GM23338 (cell line): ENCODE measurements at regions not wholly inside any gene's neighbourhood (a gene's known extent, or its start where the extent isn't known, plus 50 kb on each side); places are given as distances from the start of the nearest gene placed in this dataset.

Source experiments
- ATAC-seq: fragments of 200-7000 bp; cut with Tn5 transposase; 3 replicates; pipeline ENCODE4 v1.9.1; 2020
- DNase-seq: peaks from one replicate; pipeline ENCODE4 v3.0.0-alpha.2; 2015; ENCODE audit warnings: low spot score
- H2AFZ ChIP-seq: fragments of 200-600 bp; sonication (generic); 2 replicates; pipeline ENCODE4 v1.8.0; 2016; ENCODE audit warnings: antibody characterized with exemption, mild to moderate bottlenecking, moderate library complexity
- H3F3A ChIP-seq: fragments of 200-600 bp; sonication (generic); replicated peaks from 2 replicates; pipeline ENCODE4 v1.8.0; 2017; ENCODE audit warnings: antibody characterized with exemption, mixed run types, low read depth
- H3K27ac ChIP-seq: fragments of 200-600 bp; sonication (generic); 2 replicates; pipeline ENCODE4 v1.6.1; 2016; ENCODE audit warnings: low read depth
- H3K27me3 ChIP-seq: fragments of 200-600 bp; sonication (generic); 2 replicates; pipeline ENCODE4 v1.8.0; 2016; ENCODE audit warnings: mild to moderate bottlenecking, mixed run types, moderate library complexity; ENCODE audit not compliant: insufficient read depth
- H3K36me3 ChIP-seq: fragments of 200-600 bp; sonication (generic); 2 replicates; pipeline ENCODE4 v1.8.0; 2016; ENCODE audit warnings: mild to moderate bottlenecking; ENCODE audit not compliant: insufficient read depth
- H3K4me1 ChIP-seq: fragments of 200-600 bp; sonication (generic); 2 replicates; pipeline ENCODE4 v1.8.0; 2016; ENCODE audit warnings: mild to moderate bottlenecking, moderate library complexity; ENCODE audit not compliant: insufficient read depth
- H3K4me2 ChIP-seq: fragments of 200-600 bp; sonication (generic); 2 replicates; pipeline ENCODE4 v1.7.1; 2017; ENCODE audit warnings: mixed run types
- H3K4me3 ChIP-seq: fragments of 200-600 bp; sonication (generic); 2 replicates; pipeline ENCODE4 v1.6.1; 2016; ENCODE audit warnings: mixed run types
- H3K79me2 ChIP-seq: fragments of 200-600 bp; sonication (generic); replicated peaks from 2 replicates; pipeline ENCODE4 v1.8.0; 2017; ENCODE audit warnings: mild to moderate bottlenecking; ENCODE audit not compliant: insufficient read depth
- H3K9me2 ChIP-seq: fragments of 200-600 bp; sonication (generic); 2 replicates; pipeline ENCODE4 v1.8.0; 2017; ENCODE audit not compliant: insufficient read depth
- H4K20me1 ChIP-seq: fragments of 200-600 bp; sonication (generic); replicated peaks from 2 replicates; pipeline ENCODE4 v1.8.0; 2017; ENCODE audit warnings: mild to moderate bottlenecking; ENCODE audit not compliant: insufficient read depth
- H3K27ac Mint-ChIP-seq: 2 replicates; pipeline ENCODE4 v1.8.0; 2020; ENCODE audit warnings: inconsistent platforms, mild to moderate bottlenecking, moderate library complexity, mixed read lengths
- H3K27me3 Mint-ChIP-seq: 3 replicates; pipeline ENCODE4 v1.8.0; 2022; ENCODE audit warnings: low read depth, mild to moderate bottlenecking, moderate library complexity, mixed read lengths, inconsistent platforms; ENCODE audit not compliant: insufficient read depth, poor library complexity
- H3K36me3 Mint-ChIP-seq: 3 replicates; pipeline ENCODE4 v1.8.0; 2021; ENCODE audit warnings: low read depth, mild to moderate bottlenecking, inconsistent platforms, moderate library complexity, mixed read lengths
- H3K4me1 Mint-ChIP-seq: 3 replicates; pipeline ENCODE4 v1.8.0; 2020; ENCODE audit warnings: mild to moderate bottlenecking, inconsistent platforms, mixed read lengths
- H3K4me3 Mint-ChIP-seq: 3 replicates; pipeline ENCODE4 v1.8.0; 2021; ENCODE audit warnings: moderate library complexity, mild to moderate bottlenecking, inconsistent platforms, mixed read lengths
- H3K9me3 Mint-ChIP-seq: 3 replicates; pipeline ENCODE4 v1.8.0; 2020; ENCODE audit warnings: moderate library complexity, mild to moderate bottlenecking, inconsistent platforms, mixed read lengths
- CREB1 ChIP-seq: fragments of 250-450 bp; sonication (Bioruptor Pico); IDR thresholded peaks from 2 replicates; pipeline ENCODE4 v1.5.0; 2020; ENCODE audit warnings: low read depth, mild to moderate bottlenecking, moderate library complexity
- EZH2 ChIP-seq: fragments of 200-600 bp; sonication (generic); IDR thresholded peaks from one replicate; pipeline ENCODE4 v1.8.0; 2017; ENCODE audit warnings: antibody characterized with exemption, mild to moderate bottlenecking, low read depth; ENCODE audit not compliant: unreplicated experiment
- EZH2phosphoT487 ChIP-seq: fragments of 200-600 bp; sonication (generic); IDR thresholded peaks from one replicate; pipeline ENCODE4 v1.8.1; 2018; ENCODE audit warnings: antibody characterized with exemption; ENCODE audit not compliant: unreplicated experiment
- JUNB ChIP-seq: IDR thresholded peaks from one replicate; pipeline ENCODE4 v1.6.1; 2016; ENCODE audit warnings: antibody characterized with exemption; ENCODE audit not compliant: unreplicated experiment
- NANOG ChIP-seq: IDR thresholded peaks from 2 replicates; pipeline ENCODE4 v1.6.1; 2016; ENCODE audit warnings: antibody characterized with exemption, borderline replicate concordance
- POLR2AphosphoS5 ChIP-seq: IDR thresholded peaks from 2 replicates; pipeline ENCODE4 v1.6.1; 2016; ENCODE audit warnings: antibody characterized with exemption, low read depth
- STAT1 ChIP-seq: IDR thresholded peaks from one replicate; pipeline ENCODE4 v1.6.1; 2016; ENCODE audit warnings: antibody characterized with exemption; ENCODE audit not compliant: unreplicated experiment
- ZNF114 ChIP-seq: fragments of 250-450 bp; sonication (Bioruptor Pico); IDR thresholded peaks from 2 replicates; pipeline ENCODE4 v1.5.0; 2020; ENCODE audit warnings: mild to moderate bottlenecking, moderate library complexity
- ZNF331 ChIP-seq: fragments of 250-450 bp; sonication (Bioruptor Pico); IDR thresholded peaks from 2 replicates; pipeline ENCODE4 v1.5.0; 2020; ENCODE audit warnings: low read depth, mild to moderate bottlenecking, moderate library complexity
- TF ChIP-seq, protein P1 (sequence below), 2 experiments: fragments of 200-600 bp in 1 of 2; sonication (generic) in 1 of 2; conservative IDR thresholded peaks; 2 replicates each; pipeline versions ENCODE4 v1.5.1 to v1.6.1; 2016 to 2017; ENCODE audit warnings: antibody characterized with exemption in 2 of 2, low read depth in 2 of 2, mild to moderate bottlenecking in 2 of 2, moderate library complexity in 1 of 2
- TF ChIP-seq, protein P2 (sequence below): IDR thresholded peaks from 2 replicates; pipeline ENCODE4 v1.6.1; 2016; ENCODE audit warnings: antibody characterized with exemption
- TF ChIP-seq, protein P3 (sequence below): IDR thresholded peaks from one replicate; pipeline ENCODE4 v1.6.1; 2018; ENCODE audit warnings: antibody characterized with exemption; ENCODE audit not compliant: unreplicated experiment
- TF ChIP-seq, protein P4 (sequence below): fragments of 250-450 bp; sonication (Bioruptor Pico); IDR thresholded peaks from 2 replicates; pipeline ENCODE4 v1.5.0; 2020; ENCODE audit warnings: mild to moderate bottlenecking, moderate library complexity

DNA sequence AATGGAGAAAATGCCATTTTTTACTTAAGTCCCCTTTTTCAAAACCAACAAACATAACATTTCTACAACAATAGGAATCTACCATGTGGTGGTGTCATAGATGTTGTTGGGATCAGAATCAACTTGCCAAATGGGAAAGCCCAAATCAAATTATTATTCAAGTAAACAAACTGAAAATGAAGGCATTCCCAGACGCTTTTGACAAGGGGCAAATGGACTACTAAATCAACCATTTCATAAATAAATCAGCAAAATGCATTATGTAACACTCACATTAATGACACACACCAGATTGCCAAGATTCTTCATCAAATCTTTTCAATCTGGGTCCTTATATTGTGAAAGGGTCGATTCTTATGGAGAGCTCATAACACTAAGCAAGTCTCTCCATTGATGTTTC is 375.6 kb downstream of the KIF16B start:
- ATAC-seq (no peak), DNase-seq (no peak)
- Histone ChIP-seq H2AFZ (no peak overlapping the region), H3K4me1 (no peaks in the 10 kb centered on the region), H3K27ac (no peak overlapping the region), H3F3A (no peaks in the 10 kb centered on the region), H3K27me3 (no peaks in the 10 kb centered on the region), H3K4me2 (no peak overlapping the region), H3K36me3 (no peaks in the 10 kb centered on the region), H3K9me2 (peaks cover 12% of the 10 kb centered on the region), H3K79me2 (no peaks in the 10 kb centered on the region), H3K4me3 (no peak overlapping the region), H4K20me1 (no peaks in the 10 kb centered on the region)
- TF ChIP-seq EZH2: no peak
- TF ChIP-seq, protein P1, sequence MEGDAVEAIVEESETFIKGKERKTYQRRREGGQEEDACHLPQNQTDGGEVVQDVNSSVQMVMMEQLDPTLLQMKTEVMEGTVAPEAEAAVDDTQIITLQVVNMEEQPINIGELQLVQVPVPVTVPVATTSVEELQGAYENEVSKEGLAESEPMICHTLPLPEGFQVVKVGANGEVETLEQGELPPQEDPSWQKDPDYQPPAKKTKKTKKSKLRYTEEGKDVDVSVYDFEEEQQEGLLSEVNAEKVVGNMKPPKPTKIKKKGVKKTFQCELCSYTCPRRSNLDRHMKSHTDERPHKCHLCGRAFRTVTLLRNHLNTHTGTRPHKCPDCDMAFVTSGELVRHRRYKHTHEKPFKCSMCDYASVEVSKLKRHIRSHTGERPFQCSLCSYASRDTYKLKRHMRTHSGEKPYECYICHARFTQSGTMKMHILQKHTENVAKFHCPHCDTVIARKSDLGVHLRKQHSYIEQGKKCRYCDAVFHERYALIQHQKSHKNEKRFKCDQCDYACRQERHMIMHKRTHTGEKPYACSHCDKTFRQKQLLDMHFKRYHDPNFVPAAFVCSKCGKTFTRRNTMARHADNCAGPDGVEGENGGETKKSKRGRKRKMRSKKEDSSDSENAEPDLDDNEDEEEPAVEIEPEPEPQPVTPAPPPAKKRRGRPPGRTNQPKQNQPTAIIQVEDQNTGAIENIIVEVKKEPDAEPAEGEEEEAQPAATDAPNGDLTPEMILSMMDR (conservative IDR thresholded peaks at IDR 0.05; ENCODE audit: low read depth in 2 of 2): no peak
- TF ChIP-seq JUNB: no peak
- no peak for TF ChIP-seq NANOG
- TF ChIP-seq, protein P2, sequence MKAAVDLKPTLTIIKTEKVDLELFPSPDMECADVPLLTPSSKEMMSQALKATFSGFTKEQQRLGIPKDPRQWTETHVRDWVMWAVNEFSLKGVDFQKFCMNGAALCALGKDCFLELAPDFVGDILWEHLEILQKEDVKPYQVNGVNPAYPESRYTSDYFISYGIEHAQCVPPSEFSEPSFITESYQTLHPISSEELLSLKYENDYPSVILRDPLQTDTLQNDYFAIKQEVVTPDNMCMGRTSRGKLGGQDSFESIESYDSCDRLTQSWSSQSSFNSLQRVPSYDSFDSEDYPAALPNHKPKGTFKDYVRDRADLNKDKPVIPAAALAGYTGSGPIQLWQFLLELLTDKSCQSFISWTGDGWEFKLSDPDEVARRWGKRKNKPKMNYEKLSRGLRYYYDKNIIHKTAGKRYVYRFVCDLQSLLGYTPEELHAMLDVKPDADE: no peak
- TF ChIP-seq ZNF114 (CRISPR knock-in tag): no peak
- no peak for TF ChIP-seq STAT1
- no peak for TF ChIP-seq ZNF331 (CRISPR knock-in tag)
- TF ChIP-seq, protein P3, sequence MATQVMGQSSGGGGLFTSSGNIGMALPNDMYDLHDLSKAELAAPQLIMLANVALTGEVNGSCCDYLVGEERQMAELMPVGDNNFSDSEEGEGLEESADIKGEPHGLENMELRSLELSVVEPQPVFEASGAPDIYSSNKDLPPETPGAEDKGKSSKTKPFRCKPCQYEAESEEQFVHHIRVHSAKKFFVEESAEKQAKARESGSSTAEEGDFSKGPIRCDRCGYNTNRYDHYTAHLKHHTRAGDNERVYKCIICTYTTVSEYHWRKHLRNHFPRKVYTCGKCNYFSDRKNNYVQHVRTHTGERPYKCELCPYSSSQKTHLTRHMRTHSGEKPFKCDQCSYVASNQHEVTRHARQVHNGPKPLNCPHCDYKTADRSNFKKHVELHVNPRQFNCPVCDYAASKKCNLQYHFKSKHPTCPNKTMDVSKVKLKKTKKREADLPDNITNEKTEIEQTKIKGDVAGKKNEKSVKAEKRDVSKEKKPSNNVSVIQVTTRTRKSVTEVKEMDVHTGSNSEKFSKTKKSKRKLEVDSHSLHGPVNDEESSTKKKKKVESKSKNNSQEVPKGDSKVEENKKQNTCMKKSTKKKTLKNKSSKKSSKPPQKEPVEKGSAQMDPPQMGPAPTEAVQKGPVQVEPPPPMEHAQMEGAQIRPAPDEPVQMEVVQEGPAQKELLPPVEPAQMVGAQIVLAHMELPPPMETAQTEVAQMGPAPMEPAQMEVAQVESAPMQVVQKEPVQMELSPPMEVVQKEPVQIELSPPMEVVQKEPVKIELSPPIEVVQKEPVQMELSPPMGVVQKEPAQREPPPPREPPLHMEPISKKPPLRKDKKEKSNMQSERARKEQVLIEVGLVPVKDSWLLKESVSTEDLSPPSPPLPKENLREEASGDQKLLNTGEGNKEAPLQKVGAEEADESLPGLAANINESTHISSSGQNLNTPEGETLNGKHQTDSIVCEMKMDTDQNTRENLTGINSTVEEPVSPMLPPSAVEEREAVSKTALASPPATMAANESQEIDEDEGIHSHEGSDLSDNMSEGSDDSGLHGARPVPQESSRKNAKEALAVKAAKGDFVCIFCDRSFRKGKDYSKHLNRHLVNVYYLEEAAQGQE: no peak
- TF ChIP-seq POLR2AphosphoS5: no peak
- TF ChIP-seq, protein P4, sequence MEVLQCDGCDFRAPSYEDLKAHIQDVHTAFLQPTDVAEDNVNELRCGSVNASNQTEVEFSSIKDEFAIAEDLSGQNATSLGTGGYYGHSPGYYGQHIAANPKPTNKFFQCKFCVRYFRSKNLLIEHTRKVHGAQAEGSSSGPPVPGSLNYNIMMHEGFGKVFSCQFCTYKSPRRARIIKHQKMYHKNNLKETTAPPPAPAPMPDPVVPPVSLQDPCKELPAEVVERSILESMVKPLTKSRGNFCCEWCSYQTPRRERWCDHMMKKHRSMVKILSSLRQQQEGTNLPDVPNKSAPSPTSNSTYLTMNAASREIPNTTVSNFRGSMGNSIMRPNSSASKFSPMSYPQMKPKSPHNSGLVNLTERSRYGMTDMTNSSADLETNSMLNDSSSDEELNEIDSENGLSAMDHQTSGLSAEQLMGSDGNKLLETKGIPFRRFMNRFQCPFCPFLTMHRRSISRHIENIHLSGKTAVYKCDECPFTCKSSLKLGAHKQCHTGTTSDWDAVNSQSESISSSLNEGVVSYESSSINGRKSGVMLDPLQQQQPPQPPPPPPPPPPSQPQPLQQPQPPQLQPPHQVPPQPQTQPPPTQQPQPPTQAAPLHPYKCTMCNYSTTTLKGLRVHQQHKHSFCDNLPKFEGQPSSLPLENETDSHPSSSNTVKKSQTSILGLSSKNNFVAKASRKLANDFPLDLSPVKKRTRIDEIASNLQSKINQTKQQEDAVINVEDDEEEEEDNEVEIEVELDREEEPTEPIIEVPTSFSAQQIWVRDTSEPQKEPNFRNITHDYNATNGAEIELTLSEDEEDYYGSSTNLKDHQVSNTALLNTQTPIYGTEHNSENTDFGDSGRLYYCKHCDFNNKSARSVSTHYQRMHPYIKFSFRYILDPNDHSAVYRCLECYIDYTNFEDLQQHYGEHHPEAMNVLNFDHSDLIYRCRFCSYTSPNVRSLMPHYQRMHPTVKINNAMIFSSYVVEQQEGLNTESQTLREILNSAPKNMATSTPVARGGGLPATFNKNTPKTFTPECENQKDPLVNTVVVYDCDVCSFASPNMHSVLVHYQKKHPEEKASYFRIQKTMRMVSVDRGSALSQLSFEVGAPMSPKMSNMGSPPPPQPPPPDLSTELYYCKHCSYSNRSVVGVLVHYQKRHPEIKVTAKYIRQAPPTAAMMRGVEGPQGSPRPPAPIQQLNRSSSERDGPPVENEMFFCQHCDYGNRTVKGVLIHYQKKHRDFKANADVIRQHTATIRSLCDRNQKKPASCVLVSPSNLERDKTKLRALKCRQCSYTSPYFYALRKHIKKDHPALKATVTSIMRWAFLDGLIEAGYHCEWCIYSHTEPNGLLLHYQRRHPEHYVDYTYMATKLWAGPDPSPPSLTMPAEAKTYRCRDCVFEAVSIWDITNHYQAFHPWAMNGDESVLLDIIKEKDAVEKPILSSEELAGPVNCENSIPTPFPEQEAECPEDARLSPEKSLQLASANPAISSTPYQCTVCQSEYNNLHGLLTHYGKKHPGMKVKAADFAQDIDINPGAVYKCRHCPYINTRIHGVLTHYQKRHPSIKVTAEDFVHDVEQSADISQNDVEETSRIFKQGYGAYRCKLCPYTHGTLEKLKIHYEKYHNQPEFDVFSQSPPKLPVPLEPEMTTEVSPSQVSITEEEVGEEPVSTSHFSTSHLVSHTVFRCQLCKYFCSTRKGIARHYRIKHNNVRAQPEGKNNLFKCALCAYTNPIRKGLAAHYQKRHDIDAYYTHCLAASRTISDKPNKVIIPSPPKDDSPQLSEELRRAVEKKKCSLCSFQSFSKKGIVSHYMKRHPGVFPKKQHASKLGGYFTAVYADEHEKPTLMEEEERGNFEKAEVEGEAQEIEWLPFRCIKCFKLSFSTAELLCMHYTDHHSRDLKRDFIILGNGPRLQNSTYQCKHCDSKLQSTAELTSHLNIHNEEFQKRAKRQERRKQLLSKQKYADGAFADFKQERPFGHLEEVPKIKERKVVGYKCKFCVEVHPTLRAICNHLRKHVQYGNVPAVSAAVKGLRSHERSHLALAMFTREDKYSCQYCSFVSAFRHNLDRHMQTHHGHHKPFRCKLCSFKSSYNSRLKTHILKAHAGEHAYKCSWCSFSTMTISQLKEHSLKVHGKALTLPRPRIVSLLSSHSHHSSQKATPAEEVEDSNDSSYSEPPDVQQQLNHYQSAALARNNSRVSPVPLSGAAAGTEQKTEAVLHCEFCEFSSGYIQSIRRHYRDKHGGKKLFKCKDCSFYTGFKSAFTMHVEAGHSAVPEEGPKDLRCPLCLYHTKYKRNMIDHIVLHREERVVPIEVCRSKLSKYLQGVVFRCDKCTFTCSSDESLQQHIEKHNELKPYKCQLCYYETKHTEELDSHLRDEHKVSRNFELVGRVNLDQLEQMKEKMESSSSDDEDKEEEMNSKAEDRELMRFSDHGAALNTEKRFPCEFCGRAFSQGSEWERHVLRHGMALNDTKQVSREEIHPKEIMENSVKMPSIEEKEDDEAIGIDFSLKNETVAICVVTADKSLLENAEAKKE (CRISPR knock-in tag): no peak
- no peak for TF ChIP-seq EZH2phosphoT487
- no peak for TF ChIP-seq CREB1 (CRISPR knock-in tag)
- peaks cover 5% of the 10 kb centered on the region; the same call in 2 of the 3 replicates for H3K36me3 Mint-ChIP-seq
- no peak overlapping the region for H3K4me3 Mint-ChIP-seq
- H3K27me3 Mint-ChIP-seq: no peaks in the 10 kb centered on the region
- H3K27ac Mint-ChIP-seq: no peak overlapping the region
- H3K4me1 Mint-ChIP-seq: peaks cover 9% of the 10 kb centered on the region
- H3K9me3 Mint-ChIP-seq: peaks cover 8% of the 10 kb centered on the region; the same call in 2 of the 3 replicates
